Neural crest cell (in vitro differentiated cells): ENCODE measurements at regions not wholly inside any gene's neighbourhood (a gene's known extent, or its start where the extent isn't known, plus 50 kb on each side); places are given as distances from the start of the nearest gene placed in this dataset.

ENCODE experiments used
- DNase-seq: peaks from one replicate; pipeline ENCODE4 v3.0.0; 2021; ENCODE audit warnings: low read depth, mixed read lengths, low spot score
- H3K27ac Mint-ChIP-seq: one replicate; pipeline ENCODE4 v1.8.0; 2021; ENCODE audit warnings: mild to moderate bottlenecking, mixed read lengths; ENCODE audit not compliant: unreplicated experiment
- H3K27me3 Mint-ChIP-seq: 2 replicates; pipeline ENCODE4 v1.8.0; 2021; ENCODE audit warnings: low read depth, mild to moderate bottlenecking, mixed read lengths
- H3K36me3 Mint-ChIP-seq: 2 replicates; pipeline ENCODE4 v1.8.0; 2021; ENCODE audit warnings: low read depth, mild to moderate bottlenecking, mixed read lengths
- H3K4me1 Mint-ChIP-seq: 2 replicates; pipeline ENCODE4 v1.8.0; 2021; ENCODE audit warnings: mixed read lengths
- H3K4me3 Mint-ChIP-seq: one replicate; pipeline ENCODE4 v1.8.0; 2021; ENCODE audit warnings: mild to moderate bottlenecking, mixed read lengths
- H3K9me3 Mint-ChIP-seq: 2 replicates; pipeline ENCODE4 v1.8.0; 2021; ENCODE audit warnings: mixed read lengths
- TF ChIP-seq, protein P1 (sequence below): fragments of 200-600 bp; sonication (generic); conservative IDR thresholded peaks from 2 replicates; pipeline ENCODE4 v1.5.0; 2021; ENCODE audit warnings: antibody characterized with exemption, mild to moderate bottlenecking

DNA sequence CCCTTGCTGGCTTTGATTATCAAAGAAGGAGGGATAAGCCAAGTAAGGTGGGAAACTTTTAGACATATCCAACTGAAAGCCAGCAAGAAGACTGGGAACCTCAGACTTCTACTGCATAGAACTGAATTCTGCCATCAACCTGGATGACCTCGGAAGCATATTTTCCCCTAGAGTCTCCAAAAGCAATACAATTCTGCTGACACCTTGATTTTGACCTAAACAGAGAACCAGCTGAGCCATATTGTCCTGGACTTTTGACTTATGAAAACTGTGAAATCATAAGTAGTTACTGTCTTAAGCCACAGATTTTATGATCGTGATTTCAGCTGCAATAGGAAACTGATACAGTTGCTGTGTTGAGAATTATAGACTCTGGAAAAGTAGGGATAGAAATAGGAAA is 227.6 kb downstream of the PCDH20 start:
- TF ChIP-seq, protein P1, sequence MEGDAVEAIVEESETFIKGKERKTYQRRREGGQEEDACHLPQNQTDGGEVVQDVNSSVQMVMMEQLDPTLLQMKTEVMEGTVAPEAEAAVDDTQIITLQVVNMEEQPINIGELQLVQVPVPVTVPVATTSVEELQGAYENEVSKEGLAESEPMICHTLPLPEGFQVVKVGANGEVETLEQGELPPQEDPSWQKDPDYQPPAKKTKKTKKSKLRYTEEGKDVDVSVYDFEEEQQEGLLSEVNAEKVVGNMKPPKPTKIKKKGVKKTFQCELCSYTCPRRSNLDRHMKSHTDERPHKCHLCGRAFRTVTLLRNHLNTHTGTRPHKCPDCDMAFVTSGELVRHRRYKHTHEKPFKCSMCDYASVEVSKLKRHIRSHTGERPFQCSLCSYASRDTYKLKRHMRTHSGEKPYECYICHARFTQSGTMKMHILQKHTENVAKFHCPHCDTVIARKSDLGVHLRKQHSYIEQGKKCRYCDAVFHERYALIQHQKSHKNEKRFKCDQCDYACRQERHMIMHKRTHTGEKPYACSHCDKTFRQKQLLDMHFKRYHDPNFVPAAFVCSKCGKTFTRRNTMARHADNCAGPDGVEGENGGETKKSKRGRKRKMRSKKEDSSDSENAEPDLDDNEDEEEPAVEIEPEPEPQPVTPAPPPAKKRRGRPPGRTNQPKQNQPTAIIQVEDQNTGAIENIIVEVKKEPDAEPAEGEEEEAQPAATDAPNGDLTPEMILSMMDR = no peak
- Mint-ChIP-seq H3K27me3 (no peaks in the 10 kb centered on the region), H3K36me3 (no peaks in the 10 kb centered on the region)

DNA sequence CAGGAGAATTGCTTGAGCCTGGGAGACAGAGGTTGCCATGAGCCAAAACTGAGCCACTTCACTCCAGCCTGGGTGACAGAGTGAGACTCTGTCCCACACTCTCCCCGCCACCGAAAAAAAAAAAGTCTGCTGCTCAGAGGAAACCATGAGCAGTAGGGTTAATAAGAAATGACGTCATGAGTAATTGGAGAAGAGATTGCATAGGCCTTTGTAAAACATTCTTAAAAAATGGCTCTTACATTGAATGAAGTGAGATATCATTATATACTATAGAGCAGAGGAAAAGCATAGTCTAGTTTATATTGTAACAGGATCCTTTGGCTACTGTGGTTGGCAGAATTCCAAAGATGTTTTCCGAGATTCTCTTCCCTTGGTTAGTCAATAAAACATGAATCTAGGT is 228.2 kb downstream of the PCDH20 start:
- TF ChIP-seq, protein P1 = no peak
- H3K27me3 Mint-ChIP-seq = no peaks in the 10 kb centered on the region
- H3K9me3 Mint-ChIP-seq = peaks cover 3% of the 10 kb centered on the region
- H3K4me1 Mint-ChIP-seq = no peaks in the 10 kb centered on the region
- H3K4me3 Mint-ChIP-seq = no peak overlapping the region
- H3K27ac Mint-ChIP-seq = no peak overlapping the region
- DNase-seq = no peak
- no peaks in the 10 kb centered on the region for H3K36me3 Mint-ChIP-seq

More for the DNA sequence above, 227.6 kb downstream of the PCDH20 start:
- H3K27ac Mint-ChIP-seq = no peak overlapping the region
- DNase-seq = no peak
- no peak overlapping the region for H3K4me3 Mint-ChIP-seq
- H3K9me3 Mint-ChIP-seq = peaks cover 3% of the 10 kb centered on the region
- no peaks in the 10 kb centered on the region for H3K4me1 Mint-ChIP-seq

- Mint-ChIP-seq H3K27me3 (no peaks in the 10 kb centered on the region), H3K9me3 (peaks cover 3% of the 10 kb centered on the region), H3K36me3 (no peaks in the 10 kb centered on the region), H3K27ac (no peak overlapping the region), H3K4me3 (no peak overlapping the region), H3K4me1 (no peaks in the 10 kb centered on the region)
- no peak for DNase-seq
- TF ChIP-seq, protein P1 = no peak
Observed at GRCh38 chr13:61183670-61184069, 232.0 kb downstream of the PCDH20 start.

- no peak for DNase-seq
- H3K4me1 Mint-ChIP-seq = no peaks in the 10 kb centered on the region
- H3K4me3 Mint-ChIP-seq = no peak overlapping the region
- H3K27me3 Mint-ChIP-seq = no peaks in the 10 kb centered on the region
- no peak overlapping the region for H3K27ac Mint-ChIP-seq
- TF ChIP-seq, protein P1 = no peak
- no peaks in the 10 kb centered on the region for H3K9me3 Mint-ChIP-seq
- no peaks in the 10 kb centered on the region for H3K36me3 Mint-ChIP-seq
Observed at GRCh38 chr13:61180234-61180633, 235.4 kb downstream of the PCDH20 start.

DNA sequence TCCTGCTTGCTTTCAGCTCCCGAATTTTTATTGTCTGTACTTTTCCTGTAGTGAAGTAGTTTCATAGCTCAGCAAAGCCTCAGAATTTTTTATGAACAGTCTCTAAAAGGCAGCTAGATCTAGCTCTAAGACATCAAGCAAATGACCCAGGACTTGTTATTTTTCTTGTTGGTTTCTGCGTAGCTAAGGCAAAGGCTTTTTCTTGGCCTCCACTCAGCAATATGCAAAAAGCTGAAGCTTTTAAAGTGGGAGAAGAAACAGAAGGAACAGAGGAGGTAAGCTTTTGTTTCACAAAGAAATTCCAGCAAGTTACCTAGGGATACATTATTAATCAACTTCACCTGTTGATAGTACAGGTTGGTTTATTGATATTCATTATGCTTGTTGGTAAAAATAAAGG is 235.9 kb downstream of the PCDH20 start:
- TF ChIP-seq, protein P1 = no peak
- Mint-ChIP-seq H3K27ac (no peak overlapping the region), H3K36me3 (no peaks in the 10 kb centered on the region), H3K27me3 (no peaks in the 10 kb centered on the region), H3K4me3 (no peak overlapping the region), H3K9me3 (no peaks in the 10 kb centered on the region), H3K4me1 (no peaks in the 10 kb centered on the region)
- no peak for DNase-seq

GRCh38 chr13:61170856-61171255 is 244.8 kb downstream of the PCDH20 start:
- H3K27me3 Mint-ChIP-seq = no peaks in the 10 kb centered on the region
- no peaks in the 10 kb centered on the region for H3K4me1 Mint-ChIP-seq
- no peak overlapping the region for H3K4me3 Mint-ChIP-seq
- H3K9me3 Mint-ChIP-seq = no peaks in the 10 kb centered on the region
- no peak for DNase-seq
- TF ChIP-seq, protein P1 = no peak
- no peak overlapping the region for H3K27ac Mint-ChIP-seq
- no peaks in the 10 kb centered on the region for H3K36me3 Mint-ChIP-seq
